ENCODE measurements at regions not wholly inside any gene's neighbourhood (a gene's known extent, or its start where the extent isn't known, plus 50 kb on each side); places are given as distances from the start of the nearest gene placed in this dataset.

- H3K9ac ChIP-seq: peak overlapping the region; percentile 43
- no peak for TF ChIP-seq EZH2phosphoT487 (IDR thresholded peaks at IDR 0.05; ENCODE audit: insufficient read depth, low read depth)
- no peak for TF ChIP-seq EZH2 (IDR thresholded peaks at IDR 0.05; ENCODE audit: insufficient read depth, poor library complexity, severe bottlenecking)
- peak overlapping the region; percentile 25 for H3K4me2 ChIP-seq (ENCODE audit: unreplicated experiment)
- H3K9me2 ChIP-seq (ENCODE audit: insufficient read depth): no peaks in the 10 kb centered on the region
- peak overlapping the region; percentile 93 for H2AFZ ChIP-seq
- WGBS, 2 experiments (ENCODE audit: low coverage in 1 of 2, low lambda C conversion rate in 2 of 2, missing lambda C conversion rate in 2 of 2): 16 to 20% methylated on average over 3 of the region's 3 CpGs
- peaks cover 32% of the 10 kb centered on the region for H3F3A ChIP-seq (ENCODE audit: insufficient read depth)
- H4K20me1 ChIP-seq (ENCODE audit: insufficient read depth): no peaks in the 10 kb centered on the region
- peak; percentile 49 for DNase-seq
- H3K36me3 ChIP-seq (ENCODE audit: low read depth): no peaks in the 10 kb centered on the region
- no peaks in the 10 kb centered on the region for H3K79me2 ChIP-seq (ENCODE audit: insufficient read depth)
- no peaks in the 10 kb centered on the region for H3K27me3 ChIP-seq (replicated peaks; ENCODE audit: insufficient read depth)
- no peak overlapping the region for H3K4me3 ChIP-seq
- H3K4me1 ChIP-seq (ENCODE audit: insufficient read depth): peaks cover 39% of the 10 kb centered on the region
- in situ Hi-C loops (cut with MboI): no loop called here
- no peaks in the 10 kb centered on the region for H3K9me3 ChIP-seq (ENCODE audit: low read depth)
- peak overlapping the region; percentile 52 for H3K27ac ChIP-seq
These were observed 154.7 kb downstream of the BLID start for GRCh38 chr11:121961321-121961801.

GRCh38 chr11:121958971-121959325 is 157.1 kb downstream of the BLID start:
- no peak overlapping the region for H3K4me2 ChIP-seq (ENCODE audit: unreplicated experiment)
- H4K20me1 ChIP-seq (ENCODE audit: insufficient read depth): no peaks in the 10 kb centered on the region
- H3K9ac ChIP-seq: no peak overlapping the region
- no peak overlapping the region for H3K4me3 ChIP-seq
- H3K4me1 ChIP-seq (ENCODE audit: insufficient read depth): peaks cover 21% of the 10 kb centered on the region
- H3K9me3 ChIP-seq (ENCODE audit: low read depth): no peaks in the 10 kb centered on the region
- H3K79me2 ChIP-seq (ENCODE audit: insufficient read depth): no peaks in the 10 kb centered on the region
- H3K27ac ChIP-seq: no peak overlapping the region
- in situ Hi-C loops (cut with MboI): no loop called here
- no peak for DNase-seq
- peaks cover 16% of the 10 kb centered on the region; the same call in 1 of the 2 replicates for H3F3A ChIP-seq (ENCODE audit: insufficient read depth)
- H3K9me2 ChIP-seq (ENCODE audit: insufficient read depth): no peaks in the 10 kb centered on the region
- H3K27me3 ChIP-seq (replicated peaks; ENCODE audit: insufficient read depth): no peaks in the 10 kb centered on the region
- TF ChIP-seq EZH2phosphoT487 (IDR thresholded peaks at IDR 0.05; ENCODE audit: insufficient read depth, low read depth) (no peak), EZH2 (IDR thresholded peaks at IDR 0.05; ENCODE audit: insufficient read depth, poor library complexity, severe bottlenecking) (no peak)
- no peaks in the 10 kb centered on the region for H3K36me3 ChIP-seq (ENCODE audit: low read depth)
- H2AFZ ChIP-seq: peak overlapping the region; percentile 16; the same call in 1 of the 2 replicates
- WGBS, 2 experiments (ENCODE audit: low coverage in 1 of 2, low lambda C conversion rate in 2 of 2, missing lambda C conversion rate in 2 of 2): 36 to 43% methylated on average over 5 of the region's 5 CpGs

- in situ Hi-C loops (cut with MboI): no loop called here
- H3K79me2 ChIP-seq (ENCODE audit: insufficient read depth): no peaks in the 10 kb centered on the region
- 72 to 78% methylated on average over 3 of the region's 3 CpGs for WGBS, 2 experiments (ENCODE audit: low coverage in 1 of 2, low lambda C conversion rate in 2 of 2, missing lambda C conversion rate in 2 of 2)
- H3K4me2 ChIP-seq (ENCODE audit: unreplicated experiment): no peak overlapping the region
- no peaks in the 10 kb centered on the region for H3K9me3 ChIP-seq (ENCODE audit: low read depth)
- H4K20me1 ChIP-seq (ENCODE audit: insufficient read depth): no peaks in the 10 kb centered on the region
- no peak overlapping the region for H3K9ac ChIP-seq
- DNase-seq: no peak
- no peak overlapping the region for H3K4me3 ChIP-seq
- no peaks in the 10 kb centered on the region for H3K36me3 ChIP-seq (ENCODE audit: low read depth)
- no peaks in the 10 kb centered on the region for H3K9me2 ChIP-seq (ENCODE audit: insufficient read depth)
- peak overlapping the region; percentile 16; the same call in 1 of the 2 replicates for H2AFZ ChIP-seq
- no peak overlapping the region for H3K27ac ChIP-seq
- TF ChIP-seq EZH2phosphoT487 (IDR thresholded peaks at IDR 0.05; ENCODE audit: insufficient read depth, low read depth): no peak
- no peak for TF ChIP-seq EZH2 (IDR thresholded peaks at IDR 0.05; ENCODE audit: insufficient read depth, poor library complexity, severe bottlenecking)
- H3F3A ChIP-seq (ENCODE audit: insufficient read depth): peaks cover 16% of the 10 kb centered on the region; the same call in 1 of the 2 replicates
- H3K4me1 ChIP-seq (ENCODE audit: insufficient read depth): peaks cover 17% of the 10 kb centered on the region
- H3K27me3 ChIP-seq (replicated peaks; ENCODE audit: insufficient read depth): no peaks in the 10 kb centered on the region
These were observed 157.6 kb downstream of the BLID start for GRCh38 chr11:121958323-121958970.

- Histone ChIP-seq H3K4me1 (ENCODE audit: insufficient read depth) (no peaks in the 10 kb centered on the region), H3K27ac (no peak overlapping the region), H3K9me3 (ENCODE audit: low read depth) (no peaks in the 10 kb centered on the region), H3K27me3 (replicated peaks; ENCODE audit: insufficient read depth) (no peaks in the 10 kb centered on the region), H3K9me2 (ENCODE audit: insufficient read depth) (no peaks in the 10 kb centered on the region), H4K20me1 (ENCODE audit: insufficient read depth) (no peaks in the 10 kb centered on the region), H3K4me2 (ENCODE audit: unreplicated experiment) (no peak overlapping the region), H3K79me2 (ENCODE audit: insufficient read depth) (no peaks in the 10 kb centered on the region), H3F3A (ENCODE audit: insufficient read depth) (no peaks in the 10 kb centered on the region), H3K36me3 (ENCODE audit: low read depth) (no peaks in the 10 kb centered on the region), H3K4me3 (no peak overlapping the region), H3K9ac (no peak overlapping the region), H2AFZ (no peak overlapping the region)
- no peak for DNase-seq
- in situ Hi-C loops (cut with MboI): no loop called here
- WGBS, 2 experiments (ENCODE audit: low coverage in 1 of 2, low lambda C conversion rate in 2 of 2, missing lambda C conversion rate in 2 of 2): 92 to 93% methylated on average over 2 of the region's 2 CpGs
- TF ChIP-seq EZH2 (IDR thresholded peaks at IDR 0.05; ENCODE audit: insufficient read depth, poor library complexity, severe bottlenecking): no peak
- no peak for TF ChIP-seq EZH2phosphoT487 (IDR thresholded peaks at IDR 0.05; ENCODE audit: insufficient read depth, low read depth)
These were observed 162.9 kb downstream of the BLID start for GRCh38 chr11:121953122-121953521.

All from GM23248 (cell line).